Testis (tissue), 2 donors: ENCODE measurements at regions not wholly inside any gene's neighbourhood (a gene's known extent, or its start where the extent isn't known, plus 50 kb on each side); places are given as distances from the start of the nearest gene placed in this dataset.

Experiments
- POLR2A ChIP-seq: fragments of 450-650 bp; IDR thresholded peaks from one replicate; pipeline ENCODE4 v1.6.1; 2017; ENCODE audit warnings: antibody characterized with exemption, mild to moderate bottlenecking, moderate library complexity
- TF ChIP-seq, protein P1 (sequence below), 3 experiments: fragments of 450-650 bp in 2 of 3; fragments of 200-600 bp in 1 of 3; sonication (generic) in 1 of 3; IDR thresholded peaks; one replicate each; pipeline ENCODE4 v1.5.1; 2016 to 2019; ENCODE audit warnings: antibody characterized with exemption in 3 of 3, mild to moderate bottlenecking in 2 of 3, moderate library complexity in 1 of 3

- TF ChIP-seq, protein P1, sequence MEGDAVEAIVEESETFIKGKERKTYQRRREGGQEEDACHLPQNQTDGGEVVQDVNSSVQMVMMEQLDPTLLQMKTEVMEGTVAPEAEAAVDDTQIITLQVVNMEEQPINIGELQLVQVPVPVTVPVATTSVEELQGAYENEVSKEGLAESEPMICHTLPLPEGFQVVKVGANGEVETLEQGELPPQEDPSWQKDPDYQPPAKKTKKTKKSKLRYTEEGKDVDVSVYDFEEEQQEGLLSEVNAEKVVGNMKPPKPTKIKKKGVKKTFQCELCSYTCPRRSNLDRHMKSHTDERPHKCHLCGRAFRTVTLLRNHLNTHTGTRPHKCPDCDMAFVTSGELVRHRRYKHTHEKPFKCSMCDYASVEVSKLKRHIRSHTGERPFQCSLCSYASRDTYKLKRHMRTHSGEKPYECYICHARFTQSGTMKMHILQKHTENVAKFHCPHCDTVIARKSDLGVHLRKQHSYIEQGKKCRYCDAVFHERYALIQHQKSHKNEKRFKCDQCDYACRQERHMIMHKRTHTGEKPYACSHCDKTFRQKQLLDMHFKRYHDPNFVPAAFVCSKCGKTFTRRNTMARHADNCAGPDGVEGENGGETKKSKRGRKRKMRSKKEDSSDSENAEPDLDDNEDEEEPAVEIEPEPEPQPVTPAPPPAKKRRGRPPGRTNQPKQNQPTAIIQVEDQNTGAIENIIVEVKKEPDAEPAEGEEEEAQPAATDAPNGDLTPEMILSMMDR (IDR thresholded peaks at IDR 0.05) = no peak
- no peak for TF ChIP-seq POLR2A
Observed at GRCh38 chr2:40528564-40528963, 76.7 kb upstream of the SLC8A1 start.
